A673 (cell line): ENCODE measurements at regions not wholly inside any gene's neighbourhood (a gene's known extent, or its start where the extent isn't known, plus 50 kb on each side); places are given as distances from the start of the nearest gene placed in this dataset.

Experiments used
- BruUV-seq: library from RNA; stranded (reverse); fragments of 400-500 nt; replicated peaks from 2 replicates; lab custom pipeline; 2021; lab: Mats Ljungman, UMichigan
- CTCF ChIA-PET: fragments of 300-600 bp; sonication (Branson Sonifier 250); formaldehyde crosslinking; loops from one replicate; lab custom pipeline; 2022; ENCODE audit warnings: antibody characterized with exemption; lab: Charles Lee
- POLR2A ChIA-PET: fragments of 300-600 bp; sonication (Branson Sonifier 250); formaldehyde crosslinking; loops from one replicate; lab custom pipeline; 2022; ENCODE audit warnings: antibody characterized with exemption; ENCODE audit not compliant: low non-redundant PET; lab: Charles Lee
- DNase-seq: peaks from one replicate; pipeline ENCODE4 v3.0.0-alpha.2; 2015; ENCODE audit warnings: low spot score
- H3K27ac ChIP-seq: fragments of 200-600 bp; sonication (generic); 2 replicates; pipeline ENCODE4 v1.5.1; 2016; ENCODE audit warnings: mixed run types, low read depth, mild to moderate bottlenecking, mixed read lengths, antibody characterized with exemption, low read length; ENCODE audit not compliant: poor library complexity, severe bottlenecking
- H3K27me3 ChIP-seq: fragments of 200-600 bp; sonication (generic); replicated peaks from 2 replicates; pipeline ENCODE4 v1.6.1; 2017; ENCODE audit warnings: mixed run types, low read depth, mild to moderate bottlenecking, mixed read lengths, antibody characterized with exemption, low read length; ENCODE audit not compliant: insufficient read depth, poor library complexity
- H3K36me3 ChIP-seq: fragments of 200-600 bp; sonication (generic); 2 replicates; pipeline ENCODE4 v1.6.1; 2016; ENCODE audit warnings: mixed run types, mild to moderate bottlenecking, mixed read lengths, antibody characterized with exemption, low read length; ENCODE audit not compliant: insufficient read depth, poor library complexity, severe bottlenecking
- H3K4me1 ChIP-seq: fragments of 200-600 bp; sonication (generic); 2 replicates; pipeline ENCODE4 v1.6.1; 2017; ENCODE audit warnings: mixed run types, mild to moderate bottlenecking, mixed read lengths, antibody characterized with exemption, low read length; ENCODE audit not compliant: insufficient read depth, poor library complexity, severe bottlenecking
- H3K4me3 ChIP-seq: fragments of 200-600 bp; sonication (generic); 2 replicates; pipeline ENCODE4 v1.5.1; 2016; ENCODE audit warnings: low read depth, mixed run types, mild to moderate bottlenecking, mixed read lengths, low read length; ENCODE audit not compliant: poor library complexity, severe bottlenecking
- H3K9me3 ChIP-seq: fragments of 200-600 bp; sonication (generic); 2 replicates; pipeline ENCODE4 v1.6.1; 2016; ENCODE audit warnings: mixed run types, low read depth, mild to moderate bottlenecking, mixed read lengths, antibody characterized with exemption, low read length; ENCODE audit not compliant: poor library complexity, severe bottlenecking
- EZH2 ChIP-seq: fragments of 200-600 bp; sonication (generic); IDR thresholded peaks from 2 replicates; pipeline ENCODE4 v1.6.1; 2017; ENCODE audit warnings: borderline replicate concordance, low read depth, mild to moderate bottlenecking, mixed read lengths, antibody characterized with exemption, low read length; ENCODE audit not compliant: poor library complexity, severe bottlenecking
- intact Hi-C: fragments of 100-400 bp; cut with micrococcal nuclease; formaldehyde crosslinking; loops from one replicate; pipeline ENCODE4 v1.10.0; 2022; ENCODE audit not compliant: unreplicated experiment
- TF ChIP-seq, protein P1 (sequence below): fragments of 300-800, 200-600 bp; sonication (generic); conservative IDR thresholded peaks from 2 replicates; pipeline ENCODE4 v1.5.1; 2017; ENCODE audit warnings: low read depth, mild to moderate bottlenecking, antibody characterized with exemption, low read length, moderate library complexity, mixed read lengths

DNA sequence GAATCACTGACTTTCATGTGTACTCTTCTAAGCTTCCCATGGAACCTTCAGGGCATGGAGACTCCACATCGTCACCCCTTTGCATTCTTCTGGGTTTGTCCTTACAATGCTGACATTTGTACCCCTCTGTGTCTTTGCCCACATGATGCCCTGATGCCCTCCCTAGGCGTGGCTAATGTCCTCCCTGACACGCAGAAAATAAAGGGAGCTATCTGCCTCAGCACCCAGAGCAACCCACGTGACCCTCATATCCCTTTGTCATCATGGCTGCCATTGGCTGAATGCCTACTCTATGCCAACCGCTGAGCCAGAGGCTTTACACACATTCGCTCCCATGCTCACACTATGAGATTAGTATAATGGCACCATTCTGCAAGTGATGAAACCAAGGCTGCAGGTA lies 86.4 kb upstream of the KLHL29 start:
- ChIA-PET POLR2A (no interaction called here), CTCF (no interaction called here)
- no peaks in the 10 kb centered on the region for H3K9me3 ChIP-seq
- TF ChIP-seq, protein P1, sequence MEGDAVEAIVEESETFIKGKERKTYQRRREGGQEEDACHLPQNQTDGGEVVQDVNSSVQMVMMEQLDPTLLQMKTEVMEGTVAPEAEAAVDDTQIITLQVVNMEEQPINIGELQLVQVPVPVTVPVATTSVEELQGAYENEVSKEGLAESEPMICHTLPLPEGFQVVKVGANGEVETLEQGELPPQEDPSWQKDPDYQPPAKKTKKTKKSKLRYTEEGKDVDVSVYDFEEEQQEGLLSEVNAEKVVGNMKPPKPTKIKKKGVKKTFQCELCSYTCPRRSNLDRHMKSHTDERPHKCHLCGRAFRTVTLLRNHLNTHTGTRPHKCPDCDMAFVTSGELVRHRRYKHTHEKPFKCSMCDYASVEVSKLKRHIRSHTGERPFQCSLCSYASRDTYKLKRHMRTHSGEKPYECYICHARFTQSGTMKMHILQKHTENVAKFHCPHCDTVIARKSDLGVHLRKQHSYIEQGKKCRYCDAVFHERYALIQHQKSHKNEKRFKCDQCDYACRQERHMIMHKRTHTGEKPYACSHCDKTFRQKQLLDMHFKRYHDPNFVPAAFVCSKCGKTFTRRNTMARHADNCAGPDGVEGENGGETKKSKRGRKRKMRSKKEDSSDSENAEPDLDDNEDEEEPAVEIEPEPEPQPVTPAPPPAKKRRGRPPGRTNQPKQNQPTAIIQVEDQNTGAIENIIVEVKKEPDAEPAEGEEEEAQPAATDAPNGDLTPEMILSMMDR, result no peak
- TF ChIP-seq EZH2, result no peak
- DNase-seq, result no peak
- H3K27ac ChIP-seq, result no peak overlapping the region
- H3K4me1 ChIP-seq, result peaks cover 9% of the 10 kb centered on the region
- BruUV-seq, result no TSS peak
- no peak overlapping the region for H3K4me3 ChIP-seq
- intact Hi-C loops, result no loop called here
- H3K36me3 ChIP-seq, result no peaks in the 10 kb centered on the region
- peaks cover 11% of the 10 kb centered on the region for H3K27me3 ChIP-seq

DNA sequence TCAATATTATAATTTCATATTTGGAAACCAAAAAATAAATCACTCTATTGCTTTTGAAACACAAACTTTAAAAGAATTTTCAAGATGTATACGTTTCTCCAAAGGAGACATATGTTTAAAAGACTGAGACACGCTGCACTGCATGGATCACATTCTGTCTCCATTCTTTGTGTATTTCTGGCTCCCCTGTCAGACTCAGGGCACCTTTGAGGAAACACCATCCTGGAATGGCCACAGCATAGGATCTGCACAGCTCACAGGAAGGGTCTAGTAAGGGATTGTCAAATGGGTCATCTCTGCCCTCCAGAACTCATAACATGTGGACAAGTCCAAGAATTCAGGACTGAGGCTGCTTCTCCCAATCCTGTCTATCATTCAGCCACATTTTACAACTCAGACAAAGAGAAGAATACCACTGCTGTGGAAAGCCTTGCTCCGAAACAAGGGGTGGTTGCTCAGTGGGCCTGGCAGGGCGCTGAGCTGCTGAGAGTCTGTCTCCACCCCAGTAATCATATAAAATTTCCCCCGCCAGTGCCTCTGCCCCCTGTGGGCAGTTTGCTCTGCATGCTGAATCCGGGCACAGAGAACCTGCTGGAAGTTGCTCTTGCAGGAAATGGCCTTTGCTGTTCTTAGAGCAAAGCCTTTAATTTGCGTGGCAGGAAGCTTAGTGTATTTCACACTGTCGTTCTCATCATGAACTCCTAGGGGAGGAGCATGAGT lies 85.3 kb upstream of the KLHL29 start:
- POLR2A ChIA-PET, result interaction anchor here (0.5 kb wide), 1 partner anchor 193 kb away, joined by 3 read pairs; no protein-coding TSS in a partner anchor
- CTCF ChIA-PET, result no interaction called here
- intact Hi-C loops, result no loop called here

DNA sequence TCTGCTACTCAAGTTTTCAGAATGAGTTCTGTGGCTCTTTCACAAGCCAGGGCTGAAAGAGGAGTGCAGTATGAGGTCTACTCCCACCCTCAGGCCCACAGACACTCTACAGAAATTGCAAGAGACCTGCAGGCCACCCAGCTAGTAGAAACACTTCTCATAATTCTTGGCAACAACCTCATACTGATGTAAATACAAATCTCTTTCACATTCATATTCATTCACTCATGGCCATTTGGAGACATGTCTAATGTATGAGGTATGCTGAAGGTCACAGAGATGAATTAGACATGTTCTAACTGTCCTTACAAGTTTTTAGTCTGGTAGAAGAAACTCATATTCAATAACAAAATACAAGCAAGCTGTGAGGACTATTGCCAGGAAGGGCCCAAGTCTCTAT lies 83.8 kb upstream of the KLHL29 start:
- no peaks in the 10 kb centered on the region for H3K9me3 ChIP-seq
- no peak overlapping the region for H3K27ac ChIP-seq
- no peak for TF ChIP-seq EZH2
- TF ChIP-seq, protein P1, result no peak
- DNase-seq, result no peak
- H3K27me3 ChIP-seq, result peaks cover 30% of the 10 kb centered on the region
- H3K4me1 ChIP-seq, result peaks cover 4% of the 10 kb centered on the region
- ChIA-PET POLR2A (no interaction called here), CTCF (interaction anchor here (0.6 kb wide), 1 partner anchor 12 kb away, joined by 11 read pairs; no protein-coding TSS in a partner anchor)
- no peaks in the 10 kb centered on the region for H3K36me3 ChIP-seq
- intact Hi-C loops, result no loop called here
- H3K4me3 ChIP-seq, result no peak overlapping the region
- no TSS peak for BruUV-seq

More for the DNA sequence above, 85.3 kb upstream of the KLHL29 start:
- Histone ChIP-seq H3K9me3 (no peaks in the 10 kb centered on the region), H3K27ac (no peak overlapping the region), H3K36me3 (no peaks in the 10 kb centered on the region), H3K4me3 (no peak overlapping the region), H3K27me3 (peaks cover 18% of the 10 kb centered on the region), H3K4me1 (peaks cover 4% of the 10 kb centered on the region)
- TF ChIP-seq, protein P1, result no peak
- no peak for TF ChIP-seq EZH2
- no TSS peak for BruUV-seq
- peak; percentile 46 for DNase-seq
